HEK293 (cell line): ENCODE measurements at regions not wholly inside any gene's neighbourhood (a gene's known extent, or its start where the extent isn't known, plus 50 kb on each side); places are given as distances from the start of the nearest gene placed in this dataset.

ENCODE experiments used
- CTCF ChIA-PET: fragments of 350-600 bp; formaldehyde crosslinking; extraction: SDS; loops from one replicate; lab custom pipeline; 2021; ENCODE audit warnings: antibody characterized with exemption; lab: Yijun Ruan, JAX
- POLR2A ChIA-PET: fragments of 300-600 bp; formaldehyde crosslinking; extraction: SDS; loops from one replicate; lab custom pipeline; 2020; ENCODE audit warnings: antibody characterized with exemption, inconsistent platforms; lab: Yijun Ruan, JAX
- H3K27ac ChIP-seq: fragments of 200-500 bp; sonication (Bioruptor generic); 2 replicates; pipeline ENCODE4 v1.5.1; 2014; ENCODE audit warnings: low read depth, low read length, control low read depth, inconsistent platforms; ENCODE audit errors: extremely low read depth
- H3K36me3 ChIP-seq, 2 experiments: fragments of 200-500 bp in 1 of 2; sonication (Bioruptor generic) in 1 of 2; 1 replicate in 1 of 2; 2 replicates in 1 of 2; pipeline ENCODE4 v1.5.1; 2014 to 2017; ENCODE audit warnings: inconsistent platforms in 2 of 2, low read length in 2 of 2; ENCODE audit not compliant: control insufficient read depth in 2 of 2, insufficient read depth in 1 of 2
- H3K4me1 ChIP-seq: fragments of 200-500 bp; sonication (Bioruptor generic); 2 replicates; pipeline ENCODE4 v1.5.1; 2014; ENCODE audit warnings: mild to moderate bottlenecking, low read length, inconsistent platforms; ENCODE audit not compliant: control insufficient read depth, insufficient read depth
- H3K4me3 ChIP-seq: 2 replicates; pipeline ENCODE4 v1.5.1; 2011; ENCODE audit warnings: low read depth, mild to moderate bottlenecking, control low read depth, low read length, moderate library complexity
- H3K9me3 ChIP-seq: fragments of 200-500 bp; sonication (Bioruptor generic); 2 replicates; pipeline ENCODE4 v1.5.1; 2014; ENCODE audit warnings: low read depth, low read length, inconsistent platforms; ENCODE audit not compliant: control insufficient read depth, insufficient read depth
- BCL11B ChIP-seq: fragments of 450-650 bp; formaldehyde crosslinking; IDR thresholded peaks from 2 replicates; pipeline ENCODE4 v1.5.1; 2016; ENCODE audit warnings: low read depth, missing biosample characterization, missing genetic modification characterization
- EGR2 ChIP-seq: fragments of 450-650 bp; formaldehyde crosslinking; IDR thresholded peaks from 2 replicates; pipeline ENCODE4 v1.5.1; 2016; ENCODE audit warnings: low read depth, missing biosample characterization, missing genetic modification characterization
- GLI2 ChIP-seq: fragments of 450-650 bp; formaldehyde crosslinking; IDR thresholded peaks from 2 replicates; pipeline ENCODE4; 2017; ENCODE audit warnings: missing biosample characterization, missing genetic modification characterization, low read depth, borderline replicate concordance
- KLF1 ChIP-seq: fragments of 450-650 bp; formaldehyde crosslinking; IDR thresholded peaks from 2 replicates; pipeline ENCODE4 v1.5.1; 2016; ENCODE audit warnings: missing biosample characterization, missing genetic modification characterization
- SCRT2 ChIP-seq: fragments of 450-650 bp; formaldehyde crosslinking; IDR thresholded peaks from 2 replicates; pipeline ENCODE4 v1.5.1; 2016; ENCODE audit warnings: missing biosample characterization, missing genetic modification characterization
- WT1 ChIP-seq: fragments of 450-650 bp; formaldehyde crosslinking; IDR thresholded peaks from 2 replicates; pipeline ENCODE4 v1.5.1; 2016; ENCODE audit warnings: missing biosample characterization, missing genetic modification characterization
- ZBTB17 ChIP-seq: fragments of 450-650 bp; formaldehyde crosslinking; IDR thresholded peaks from 2 replicates; pipeline ENCODE4 v1.5.1; 2016; ENCODE audit warnings: missing biosample characterization, missing genetic modification characterization
- ZBTB48 ChIP-seq: fragments of 450-650 bp; formaldehyde crosslinking; IDR thresholded peaks from 2 replicates; pipeline ENCODE4 v1.5.1; 2016; ENCODE audit warnings: missing biosample characterization, missing genetic modification characterization
- ZFP37 ChIP-seq: fragments of 450-650 bp; formaldehyde crosslinking; IDR thresholded peaks from 2 replicates; pipeline ENCODE4 v1.5.1; 2016; ENCODE audit warnings: missing biosample characterization, missing genetic modification characterization
- ZFP69B ChIP-seq: fragments of 450-650 bp; formaldehyde crosslinking; IDR thresholded peaks from 2 replicates; pipeline ENCODE4 v1.5.1; 2016; ENCODE audit warnings: missing biosample characterization, missing genetic modification characterization
- ZNF23 ChIP-seq: fragments of 450-650 bp; formaldehyde crosslinking; IDR thresholded peaks from 2 replicates; pipeline ENCODE4 v1.5.1; 2016; ENCODE audit warnings: missing biosample characterization, missing genetic modification characterization, borderline replicate concordance
- ZNF266 ChIP-seq: fragments of 450-650 bp; formaldehyde crosslinking; IDR thresholded peaks from 2 replicates; pipeline ENCODE4 v1.5.1; 2016; ENCODE audit warnings: missing biosample characterization, missing genetic modification characterization, low read depth
- ZNF274 ChIP-seq, 2 experiments: fragments of 200-500 bp in 1 of 2; fragments of 450-650 bp in 1 of 2; sonication (Bioruptor generic) in 1 of 2; formaldehyde crosslinking in 1 of 2; IDR thresholded peaks; 2 replicates each; pipeline versions ENCODE4 v1.5.1 to v1.6.1; 2014 to 2016; ENCODE audit warnings: borderline replicate concordance in 1 of 2, inconsistent platforms in 1 of 2, low read length in 1 of 2, missing biosample characterization in 1 of 2, missing genetic modification characterization in 1 of 2
- ZNF423 ChIP-seq: fragments of 450-650 bp; formaldehyde crosslinking; IDR thresholded peaks from 2 replicates; pipeline ENCODE4 v1.5.1; 2016; ENCODE audit warnings: missing biosample characterization, missing genetic modification characterization
- ZNF426 ChIP-seq: fragments of 450-650 bp; formaldehyde crosslinking; IDR thresholded peaks from 2 replicates; pipeline ENCODE4 v1.5.1; 2017; ENCODE audit warnings: missing biosample characterization, missing genetic modification characterization, mild to moderate bottlenecking, inconsistent platforms, moderate library complexity
- ZNF544 ChIP-seq: fragments of 450-650 bp; formaldehyde crosslinking; IDR thresholded peaks from 2 replicates; pipeline ENCODE4 v1.5.0; 2017; ENCODE audit warnings: missing biosample characterization, missing genetic modification characterization
- ZNF624 ChIP-seq: fragments of 450-650 bp; formaldehyde crosslinking; IDR thresholded peaks from 2 replicates; pipeline ENCODE4 v1.5.1; 2017; ENCODE audit warnings: missing biosample characterization, missing genetic modification characterization
- ZNF777 ChIP-seq: fragments of 450-650 bp; formaldehyde crosslinking; IDR thresholded peaks from 2 replicates; pipeline ENCODE4 v1.5.1; 2017; ENCODE audit warnings: missing biosample characterization, missing genetic modification characterization, borderline replicate concordance
- ZNF791 ChIP-seq: fragments of 450-650 bp; formaldehyde crosslinking; IDR thresholded peaks from 2 replicates; pipeline ENCODE4 v1.5.1; 2016; ENCODE audit warnings: missing biosample characterization, missing genetic modification characterization
- ZSCAN30 ChIP-seq: fragments of 450-650 bp; IDR thresholded peaks from 2 replicates; pipeline ENCODE4 v1.5.1; 2018; ENCODE audit warnings: missing biosample characterization, mild to moderate bottlenecking, missing genetic modification characterization, moderate library complexity
- TF ChIP-seq, protein P1 (sequence below): fragments of 450-650 bp; formaldehyde crosslinking; IDR thresholded peaks from 2 replicates; pipeline ENCODE4 v1.5.0; 2017; ENCODE audit warnings: missing biosample characterization, missing genetic modification characterization, borderline replicate concordance
- TF ChIP-seq, protein P2 (sequence below): fragments of 450-650 bp; formaldehyde crosslinking; IDR thresholded peaks from 2 replicates; pipeline ENCODE4; 2016; ENCODE audit warnings: missing biosample characterization, missing genetic modification characterization
- TF ChIP-seq, protein P3 (sequence below): fragments of 450-650 bp; formaldehyde crosslinking; IDR thresholded peaks from 2 replicates; pipeline ENCODE4 v1.5.1; 2017; ENCODE audit warnings: missing biosample characterization, missing genetic modification characterization
- TF ChIP-seq, protein P4 (sequence below): fragments of 450-650 bp; formaldehyde crosslinking; conservative IDR thresholded peaks from 2 replicates; pipeline ENCODE4 v1.5.1; 2016; ENCODE audit warnings: low read depth, missing biosample characterization, missing genetic modification characterization

DNA sequence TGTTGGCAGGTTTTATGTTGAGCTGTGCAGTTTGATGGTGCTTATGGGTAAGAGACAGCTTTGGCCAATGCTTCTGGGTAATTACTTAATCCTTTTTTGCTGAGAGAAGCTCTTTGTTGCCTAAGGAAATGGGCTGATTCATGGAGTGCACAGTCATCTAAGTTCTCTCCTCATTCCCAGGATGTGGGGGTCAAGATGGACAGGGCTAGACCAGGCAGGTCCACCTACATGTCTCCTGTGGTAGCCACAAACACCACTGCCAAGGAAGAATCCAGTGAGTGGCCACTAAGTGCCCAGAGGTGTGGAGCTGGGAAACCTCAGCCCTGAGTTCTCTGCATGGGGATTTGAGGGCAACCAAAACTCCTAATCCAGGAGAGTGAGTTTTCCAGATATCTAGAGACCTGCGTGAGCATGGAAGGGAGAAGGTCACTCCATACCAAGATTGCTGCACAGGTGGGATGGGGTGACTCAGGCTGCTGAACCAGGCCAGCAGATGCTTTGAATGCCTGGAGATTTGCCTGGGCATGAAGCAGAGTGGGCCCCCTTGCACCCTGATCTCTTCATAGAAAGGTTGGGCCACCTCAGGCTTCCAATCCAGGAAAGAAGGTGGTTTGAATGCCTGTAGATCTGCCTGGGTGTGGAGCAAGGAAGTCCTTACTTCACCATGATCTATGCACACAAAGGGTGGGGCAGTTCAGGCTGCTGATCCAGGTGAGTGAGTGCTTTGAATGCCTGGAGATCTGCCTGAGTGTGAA, 234.8 kb upstream of the GNPDA2 start:
- Histone ChIP-seq H3K4me3 (no peak overlapping the region), H3K4me1 (no peaks in the 10 kb centered on the region), H3K36me3 (no peaks in the 10 kb centered on the region), H3K27ac (no peak overlapping the region), H3K9me3 (no peaks in the 10 kb centered on the region)
- POLR2A ChIA-PET = no interaction called here
- CTCF ChIA-PET = no interaction called here
- TF ChIP-seq ZSCAN30 (tag by site-specific recombination) = no peak
- TF ChIP-seq ZBTB17 (tag by site-specific recombination) = no peak
- TF ChIP-seq, protein P1, sequence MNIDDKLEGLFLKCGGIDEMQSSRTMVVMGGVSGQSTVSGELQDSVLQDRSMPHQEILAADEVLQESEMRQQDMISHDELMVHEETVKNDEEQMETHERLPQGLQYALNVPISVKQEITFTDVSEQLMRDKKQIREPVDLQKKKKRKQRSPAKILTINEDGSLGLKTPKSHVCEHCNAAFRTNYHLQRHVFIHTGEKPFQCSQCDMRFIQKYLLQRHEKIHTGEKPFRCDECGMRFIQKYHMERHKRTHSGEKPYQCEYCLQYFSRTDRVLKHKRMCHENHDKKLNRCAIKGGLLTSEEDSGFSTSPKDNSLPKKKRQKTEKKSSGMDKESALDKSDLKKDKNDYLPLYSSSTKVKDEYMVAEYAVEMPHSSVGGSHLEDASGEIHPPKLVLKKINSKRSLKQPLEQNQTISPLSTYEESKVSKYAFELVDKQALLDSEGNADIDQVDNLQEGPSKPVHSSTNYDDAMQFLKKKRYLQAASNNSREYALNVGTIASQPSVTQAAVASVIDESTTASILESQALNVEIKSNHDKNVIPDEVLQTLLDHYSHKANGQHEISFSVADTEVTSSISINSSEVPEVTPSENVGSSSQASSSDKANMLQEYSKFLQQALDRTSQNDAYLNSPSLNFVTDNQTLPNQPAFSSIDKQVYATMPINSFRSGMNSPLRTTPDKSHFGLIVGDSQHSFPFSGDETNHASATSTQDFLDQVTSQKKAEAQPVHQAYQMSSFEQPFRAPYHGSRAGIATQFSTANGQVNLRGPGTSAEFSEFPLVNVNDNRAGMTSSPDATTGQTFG = no peak
- no peak for TF ChIP-seq ZNF266 (tag by site-specific recombination)
- TF ChIP-seq KLF1 (tag by site-specific recombination) = no peak
- no peak for TF ChIP-seq ZNF274 (IDR thresholded peaks at IDR 0.05; ENCODE audit: low read length)
- TF ChIP-seq ZNF274 (tag by site-specific recombination; IDR thresholded peaks at IDR 0.05; ENCODE audit: borderline replicate concordance) = no peak
- TF ChIP-seq SCRT2 (tag by site-specific recombination) = no peak
- TF ChIP-seq GLI2 (tag by site-specific recombination) = no peak
- TF ChIP-seq, protein P2, sequence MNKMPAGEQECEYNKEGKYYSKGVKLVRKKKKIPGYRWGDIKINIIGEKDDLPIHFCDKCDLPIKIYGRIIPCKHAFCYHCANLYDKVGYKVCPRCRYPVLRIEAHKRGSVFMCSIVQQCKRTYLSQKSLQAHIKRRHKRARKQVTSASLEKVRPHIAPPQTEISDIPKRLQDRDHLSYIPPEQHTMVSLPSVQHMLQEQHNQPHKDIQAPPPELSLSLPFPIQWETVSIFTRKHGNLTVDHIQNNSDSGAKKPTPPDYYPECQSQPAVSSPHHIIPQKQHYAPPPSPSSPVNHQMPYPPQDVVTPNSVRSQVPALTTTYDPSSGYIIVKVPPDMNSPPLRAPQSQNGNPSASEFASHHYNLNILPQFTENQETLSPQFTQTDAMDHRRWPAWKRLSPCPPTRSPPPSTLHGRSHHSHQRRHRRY (tag by site-specific recombination) = no peak
- no peak for TF ChIP-seq BCL11B (tag by site-specific recombination)
- no peak for TF ChIP-seq EGR2 (tag by site-specific recombination)
- no peak for TF ChIP-seq ZBTB48 (tag by site-specific recombination)
- TF ChIP-seq, protein P3, sequence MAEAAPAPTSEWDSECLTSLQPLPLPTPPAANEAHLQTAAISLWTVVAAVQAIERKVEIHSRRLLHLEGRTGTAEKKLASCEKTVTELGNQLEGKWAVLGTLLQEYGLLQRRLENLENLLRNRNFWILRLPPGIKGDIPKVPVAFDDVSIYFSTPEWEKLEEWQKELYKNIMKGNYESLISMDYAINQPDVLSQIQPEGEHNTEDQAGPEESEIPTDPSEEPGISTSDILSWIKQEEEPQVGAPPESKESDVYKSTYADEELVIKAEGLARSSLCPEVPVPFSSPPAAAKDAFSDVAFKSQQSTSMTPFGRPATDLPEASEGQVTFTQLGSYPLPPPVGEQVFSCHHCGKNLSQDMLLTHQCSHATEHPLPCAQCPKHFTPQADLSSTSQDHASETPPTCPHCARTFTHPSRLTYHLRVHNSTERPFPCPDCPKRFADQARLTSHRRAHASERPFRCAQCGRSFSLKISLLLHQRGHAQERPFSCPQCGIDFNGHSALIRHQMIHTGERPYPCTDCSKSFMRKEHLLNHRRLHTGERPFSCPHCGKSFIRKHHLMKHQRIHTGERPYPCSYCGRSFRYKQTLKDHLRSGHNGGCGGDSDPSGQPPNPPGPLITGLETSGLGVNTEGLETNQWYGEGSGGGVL (tag by site-specific recombination) = no peak
- no peak for TF ChIP-seq ZNF423 (tag by site-specific recombination)
- no peak for TF ChIP-seq ZFP69B (tag by site-specific recombination)
- no peak for TF ChIP-seq WT1 (tag by site-specific recombination)
- no peak for TF ChIP-seq ZFP37
- TF ChIP-seq ZNF23 (tag by site-specific recombination) = no peak
- TF ChIP-seq ZNF624 (tag by site-specific recombination) = no peak

DNA sequence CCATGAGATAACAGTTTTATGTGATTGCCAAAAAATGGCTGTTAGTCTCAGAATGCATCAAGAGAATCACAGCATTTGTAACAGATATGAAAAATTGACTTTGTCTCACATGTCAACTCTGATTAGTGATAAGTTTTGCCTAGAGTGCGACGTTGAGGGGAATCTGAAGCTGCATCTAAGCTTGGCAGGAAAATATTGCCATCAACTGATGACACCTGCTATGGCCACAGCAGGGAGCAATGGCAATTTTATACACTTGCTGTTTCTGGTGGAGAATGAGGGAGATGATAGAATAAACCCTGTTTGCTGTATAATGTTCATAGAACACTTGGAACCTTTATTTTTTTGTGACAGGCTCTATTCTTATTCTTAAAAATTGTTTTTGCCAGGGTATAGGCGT, 205.4 kb upstream of the GNPDA2 start:
- Histone ChIP-seq H3K4me3 (no peak overlapping the region), H3K9me3 (no peaks in the 10 kb centered on the region), H3K4me1 (no peaks in the 10 kb centered on the region), H3K36me3 (no peaks in the 10 kb centered on the region), H3K27ac (no peak overlapping the region)
- ChIA-PET POLR2A (no interaction called here), CTCF (no interaction called here)
- TF ChIP-seq, protein P4, sequence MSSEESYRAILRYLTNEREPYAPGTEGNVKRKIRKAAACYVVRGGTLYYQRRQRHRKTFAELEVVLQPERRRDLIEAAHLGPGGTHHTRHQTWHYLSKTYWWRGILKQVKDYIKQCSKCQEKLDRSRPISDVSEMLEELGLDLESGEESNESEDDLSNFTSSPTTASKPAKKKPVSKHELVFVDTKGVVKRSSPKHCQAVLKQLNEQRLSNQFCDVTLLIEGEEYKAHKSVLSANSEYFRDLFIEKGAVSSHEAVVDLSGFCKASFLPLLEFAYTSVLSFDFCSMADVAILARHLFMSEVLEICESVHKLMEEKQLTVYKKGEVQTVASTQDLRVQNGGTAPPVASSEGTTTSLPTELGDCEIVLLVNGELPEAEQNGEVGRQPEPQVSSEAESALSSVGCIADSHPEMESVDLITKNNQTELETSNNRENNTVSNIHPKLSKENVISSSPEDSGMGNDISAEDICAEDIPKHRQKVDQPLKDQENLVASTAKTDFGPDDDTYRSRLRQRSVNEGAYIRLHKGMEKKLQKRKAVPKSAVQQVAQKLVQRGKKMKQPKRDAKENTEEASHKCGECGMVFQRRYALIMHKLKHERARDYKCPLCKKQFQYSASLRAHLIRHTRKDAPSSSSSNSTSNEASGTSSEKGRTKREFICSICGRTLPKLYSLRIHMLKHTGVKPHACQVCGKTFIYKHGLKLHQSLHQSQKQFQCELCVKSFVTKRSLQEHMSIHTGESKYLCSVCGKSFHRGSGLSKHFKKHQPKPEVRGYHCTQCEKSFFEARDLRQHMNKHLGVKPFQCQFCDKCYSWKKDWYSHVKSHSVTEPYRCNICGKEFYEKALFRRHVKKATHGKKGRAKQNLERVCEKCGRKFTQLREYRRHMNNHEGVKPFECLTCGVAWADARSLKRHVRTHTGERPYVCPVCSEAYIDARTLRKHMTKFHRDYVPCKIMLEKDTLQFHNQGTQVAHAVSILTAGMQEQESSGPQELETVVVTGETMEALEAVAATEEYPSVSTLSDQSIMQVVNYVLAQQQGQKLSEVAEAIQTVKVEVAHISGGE (tag by site-specific recombination) = no peak
- TF ChIP-seq ZNF777 (tag by site-specific recombination) (no peak), ZNF426 (no peak), ZNF544 (tag by site-specific recombination) (no peak), KLF1 (tag by site-specific recombination) (no peak), ZNF791 (no peak), EGR2 (tag by site-specific recombination) (no peak)
